K562 (cell line): ENCODE measurements at regions not wholly inside any gene's neighbourhood (a gene's known extent, or its start where the extent isn't known, plus 50 kb on each side); places are given as distances from the start of the nearest gene placed in this dataset.

Experiments used
- ARID3A ChIP-seq: IDR thresholded peaks from 2 replicates; pipeline ENCODE4 v1.6.1; 2012; ENCODE audit warnings: low read depth, low read length, improper control_type of control experiment, borderline replicate concordance
- CHD7 ChIP-seq: fragments of 200-600 bp; sonication (generic); IDR thresholded peaks from one replicate; pipeline ENCODE4 v1.6.1; 2012; ENCODE audit warnings: mild to moderate bottlenecking, low read depth, low read length, inconsistent platforms
- HDGF ChIP-seq: fragments of 450-650 bp; IDR thresholded peaks from 2 replicates; pipeline ENCODE4 v1.6.1; 2016
- NCOA1 ChIP-seq: fragments of 450-650 bp; IDR thresholded peaks from 2 replicates; pipeline ENCODE4 v1.6.1; 2016; ENCODE audit warnings: low read depth
- POLR3A ChIP-seq: IDR thresholded peaks from 2 replicates; pipeline ENCODE4 v1.6.1; 2011; ENCODE audit warnings: borderline replicate concordance, mild to moderate bottlenecking, moderate library complexity; ENCODE audit not compliant: insufficient read length, insufficient read depth; ENCODE audit errors: extremely low read depth
- THRA ChIP-seq: fragments of 450-650 bp; IDR thresholded peaks from 2 replicates; pipeline ENCODE4 v1.6.1; 2017; ENCODE audit warnings: mild to moderate bottlenecking, moderate library complexity
- THRAP3 ChIP-seq: fragments of 450-650 bp; IDR thresholded peaks from 2 replicates; pipeline ENCODE4 v1.6.1; 2016; ENCODE audit warnings: mild to moderate bottlenecking, inconsistent platforms, borderline replicate concordance
- ZBTB17 ChIP-seq: fragments of 450-650 bp; formaldehyde crosslinking; IDR thresholded peaks from 2 replicates; pipeline ENCODE4 v1.4.0; 2020; ENCODE audit warnings: mild to moderate bottlenecking
- ZNF589 ChIP-seq: fragments of 200-800 bp; sonication (Bioruptor generic); IDR thresholded peaks from 2 replicates; pipeline ENCODE4 v1.6.1; 2016; ENCODE audit warnings: low read depth, missing genetic modification characterization, missing compliant biosample characterization
- TF ChIP-seq, protein P1 (sequence below), 3 experiments: fragments of 200-800 bp in 1 of 3; sonication (Bioruptor generic) in 1 of 3; sonication (generic) in 1 of 3; formaldehyde crosslinking in 1 of 3; IDR thresholded peaks; 2 replicates each; pipeline versions ENCODE4 v1.6.1 to v1.8.0; 2016 to 2022; ENCODE audit warnings: mild to moderate bottlenecking in 2 of 3, missing compliant biosample characterization in 2 of 3, missing genetic modification characterization in 2 of 3, missing genetic modification reagents in 1 of 3

- TF ChIP-seq THRAP3: no peak
- peak; percentile 36; the same call in 1 of the 2 replicates for TF ChIP-seq ZNF589 (CRISPR knock-in tag)
- no peak for TF ChIP-seq NCOA1
- TF ChIP-seq ZBTB17: peak; percentile 40; the same call in 1 of the 2 replicates
- TF ChIP-seq HDGF: no peak
- TF ChIP-seq CHD7: no peak
- no peak for TF ChIP-seq THRA
- TF ChIP-seq, protein P1, sequence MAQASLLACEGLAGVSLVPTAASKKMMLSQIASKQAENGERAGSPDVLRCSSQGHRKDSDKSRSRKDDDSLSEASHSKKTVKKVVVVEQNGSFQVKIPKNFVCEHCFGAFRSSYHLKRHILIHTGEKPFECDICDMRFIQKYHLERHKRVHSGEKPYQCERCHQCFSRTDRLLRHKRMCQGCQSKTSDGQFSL (CRISPR knock-in tag; IDR thresholded peaks at IDR 0.05): peak; percentile 63
- TF ChIP-seq, protein P1 (tag; IDR thresholded peaks at IDR 0.05): 0 out of 4 replicates have a peak, but pooled peaks of 1 of the 2 experiments have one; percentile 6
- TF ChIP-seq ARID3A: no peak
- TF ChIP-seq POLR3A: no peak
Measured at GRCh38 chr7:153413540-153414287, 638.5 kb upstream of the DPP6 start (continued).
